K562 (cell line): ENCODE measurements at regions not wholly inside any gene's neighbourhood (a gene's known extent, or its start where the extent isn't known, plus 50 kb on each side); places are given as distances from the start of the nearest gene placed in this dataset.

ENCODE experiments used
- CHD4 ChIP-seq: fragments of 200-600 bp; sonication (generic); IDR thresholded peaks from 3 replicates; pipeline ENCODE4 v1.6.1; 2012; ENCODE audit warnings: low read depth, mild to moderate bottlenecking, mixed read lengths, low read length, inconsistent platforms; ENCODE audit not compliant: insufficient read depth, insufficient replicate concordance, poor library complexity, severe bottlenecking
- DDX20 ChIP-seq: fragments of 450-650 bp; IDR thresholded peaks from 2 replicates; pipeline ENCODE4 v1.6.1; 2016; ENCODE audit warnings: missing genetic modification characterization, low read depth, mild to moderate bottlenecking, missing compliant biosample characterization, moderate library complexity
- SAP30 ChIP-seq: fragments of 200-600 bp; sonication (generic); IDR thresholded peaks from 2 replicates; pipeline ENCODE4 v1.6.1; 2012; ENCODE audit warnings: borderline replicate concordance, low read depth, mild to moderate bottlenecking, moderate library complexity, low read length, control low read depth, inconsistent platforms; ENCODE audit not compliant: insufficient read depth, poor library complexity, severe bottlenecking
- SMARCA4 ChIP-seq: fragments of 450-650 bp; IDR thresholded peaks from 2 replicates; pipeline ENCODE4 v1.6.1; 2016
- SMARCB1 ChIP-seq: IDR thresholded peaks from 2 replicates; pipeline ENCODE4 v1.6.1; 2011; ENCODE audit warnings: improper control_type of control experiment, low read depth; ENCODE audit not compliant: insufficient read length
- YY1 ChIP-seq, 3 experiments: IDR thresholded peaks; 2 replicates each; pipeline ENCODE4 v1.6.1; 2011; ENCODE audit warnings: low read length in 2 of 3, mild to moderate bottlenecking in 2 of 3, moderate library complexity in 2 of 3, borderline replicate concordance in 1 of 3, control low read depth in 1 of 3, low read depth in 1 of 3; ENCODE audit not compliant: insufficient read depth in 3 of 3, insufficient replicate concordance in 2 of 3, control insufficient read depth in 1 of 3, insufficient read length in 1 of 3; ENCODE audit errors: extremely low read depth in 1 of 3
- ZNF232 ChIP-seq: sonication (generic); formaldehyde crosslinking; IDR thresholded peaks from 2 replicates; pipeline ENCODE4 v1.8.0; 2022; ENCODE audit warnings: mild to moderate bottlenecking, missing genetic modification reagents
- ZNF740 ChIP-seq, 3 experiments: fragments of 200-800 bp in 1 of 3; sonication (Bioruptor generic) in 1 of 3; sonication (generic) in 1 of 3; formaldehyde crosslinking in 1 of 3; IDR thresholded peaks; 2 replicates each; pipeline versions ENCODE4 v1.6.1 to v1.8.0; 2016 to 2022; ENCODE audit warnings: mild to moderate bottlenecking in 2 of 3, missing compliant biosample characterization in 2 of 3, missing genetic modification characterization in 2 of 3, missing genetic modification reagents in 1 of 3
- TF ChIP-seq, protein P1 (sequence below): fragments of 450-650 bp; conservative IDR thresholded peaks from 2 replicates; pipeline ENCODE4 v1.6.1; 2016; ENCODE audit warnings: missing genetic modification characterization, low read depth, mild to moderate bottlenecking, missing compliant biosample characterization, moderate library complexity
- TF ChIP-seq, protein P2 (sequence below): fragments of 450-650 bp; IDR thresholded peaks from 2 replicates; pipeline ENCODE4 v1.6.1; 2016; ENCODE audit warnings: mild to moderate bottlenecking, moderate library complexity

DNA sequence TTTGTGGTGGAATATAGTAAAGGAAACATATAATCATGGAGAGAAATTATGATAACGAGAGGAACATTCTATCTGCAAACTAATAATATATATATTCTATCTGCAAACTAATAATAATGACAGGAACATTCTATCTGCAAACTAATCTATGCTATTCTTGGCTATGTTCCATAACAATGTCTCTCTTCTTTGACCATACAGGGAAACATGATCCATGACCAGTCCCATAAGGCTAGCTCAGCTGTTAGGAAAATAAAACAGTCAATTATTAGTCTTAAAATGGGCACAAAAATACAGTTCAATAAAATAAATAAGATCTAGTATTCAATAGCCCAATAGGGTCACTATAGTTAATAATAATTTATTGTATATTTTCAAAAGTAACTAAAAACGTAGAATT is 707.8 kb upstream of the PCDH20 start (continued):
- TF ChIP-seq YY1 (IDR thresholded peaks at IDR 0.05; ENCODE audit: borderline replicate concordance in 1 of 3, control insufficient read depth in 1 of 3, extremely low read depth in 1 of 3, insufficient read depth in 3 of 3, insufficient read length in 1 of 3, insufficient replicate concordance in 2 of 3, low read depth in 1 of 3, low read length in 2 of 3) (no peak), SMARCA4 (no peak), ZNF740 (CRISPR knock-in tag; IDR thresholded peaks at IDR 0.05) (no peak), ZNF740 (tag; IDR thresholded peaks at IDR 0.05) (no peak), DDX20 (tag) (no peak), CHD4 (no peak), SAP30 (no peak), ZNF232 (no peak), SMARCB1 (no peak)
- TF ChIP-seq, protein P1, sequence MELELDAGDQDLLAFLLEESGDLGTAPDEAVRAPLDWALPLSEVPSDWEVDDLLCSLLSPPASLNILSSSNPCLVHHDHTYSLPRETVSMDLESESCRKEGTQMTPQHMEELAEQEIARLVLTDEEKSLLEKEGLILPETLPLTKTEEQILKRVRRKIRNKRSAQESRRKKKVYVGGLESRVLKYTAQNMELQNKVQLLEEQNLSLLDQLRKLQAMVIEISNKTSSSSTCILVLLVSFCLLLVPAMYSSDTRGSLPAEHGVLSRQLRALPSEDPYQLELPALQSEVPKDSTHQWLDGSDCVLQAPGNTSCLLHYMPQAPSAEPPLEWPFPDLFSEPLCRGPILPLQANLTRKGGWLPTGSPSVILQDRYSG, result no peak
- TF ChIP-seq, protein P2, sequence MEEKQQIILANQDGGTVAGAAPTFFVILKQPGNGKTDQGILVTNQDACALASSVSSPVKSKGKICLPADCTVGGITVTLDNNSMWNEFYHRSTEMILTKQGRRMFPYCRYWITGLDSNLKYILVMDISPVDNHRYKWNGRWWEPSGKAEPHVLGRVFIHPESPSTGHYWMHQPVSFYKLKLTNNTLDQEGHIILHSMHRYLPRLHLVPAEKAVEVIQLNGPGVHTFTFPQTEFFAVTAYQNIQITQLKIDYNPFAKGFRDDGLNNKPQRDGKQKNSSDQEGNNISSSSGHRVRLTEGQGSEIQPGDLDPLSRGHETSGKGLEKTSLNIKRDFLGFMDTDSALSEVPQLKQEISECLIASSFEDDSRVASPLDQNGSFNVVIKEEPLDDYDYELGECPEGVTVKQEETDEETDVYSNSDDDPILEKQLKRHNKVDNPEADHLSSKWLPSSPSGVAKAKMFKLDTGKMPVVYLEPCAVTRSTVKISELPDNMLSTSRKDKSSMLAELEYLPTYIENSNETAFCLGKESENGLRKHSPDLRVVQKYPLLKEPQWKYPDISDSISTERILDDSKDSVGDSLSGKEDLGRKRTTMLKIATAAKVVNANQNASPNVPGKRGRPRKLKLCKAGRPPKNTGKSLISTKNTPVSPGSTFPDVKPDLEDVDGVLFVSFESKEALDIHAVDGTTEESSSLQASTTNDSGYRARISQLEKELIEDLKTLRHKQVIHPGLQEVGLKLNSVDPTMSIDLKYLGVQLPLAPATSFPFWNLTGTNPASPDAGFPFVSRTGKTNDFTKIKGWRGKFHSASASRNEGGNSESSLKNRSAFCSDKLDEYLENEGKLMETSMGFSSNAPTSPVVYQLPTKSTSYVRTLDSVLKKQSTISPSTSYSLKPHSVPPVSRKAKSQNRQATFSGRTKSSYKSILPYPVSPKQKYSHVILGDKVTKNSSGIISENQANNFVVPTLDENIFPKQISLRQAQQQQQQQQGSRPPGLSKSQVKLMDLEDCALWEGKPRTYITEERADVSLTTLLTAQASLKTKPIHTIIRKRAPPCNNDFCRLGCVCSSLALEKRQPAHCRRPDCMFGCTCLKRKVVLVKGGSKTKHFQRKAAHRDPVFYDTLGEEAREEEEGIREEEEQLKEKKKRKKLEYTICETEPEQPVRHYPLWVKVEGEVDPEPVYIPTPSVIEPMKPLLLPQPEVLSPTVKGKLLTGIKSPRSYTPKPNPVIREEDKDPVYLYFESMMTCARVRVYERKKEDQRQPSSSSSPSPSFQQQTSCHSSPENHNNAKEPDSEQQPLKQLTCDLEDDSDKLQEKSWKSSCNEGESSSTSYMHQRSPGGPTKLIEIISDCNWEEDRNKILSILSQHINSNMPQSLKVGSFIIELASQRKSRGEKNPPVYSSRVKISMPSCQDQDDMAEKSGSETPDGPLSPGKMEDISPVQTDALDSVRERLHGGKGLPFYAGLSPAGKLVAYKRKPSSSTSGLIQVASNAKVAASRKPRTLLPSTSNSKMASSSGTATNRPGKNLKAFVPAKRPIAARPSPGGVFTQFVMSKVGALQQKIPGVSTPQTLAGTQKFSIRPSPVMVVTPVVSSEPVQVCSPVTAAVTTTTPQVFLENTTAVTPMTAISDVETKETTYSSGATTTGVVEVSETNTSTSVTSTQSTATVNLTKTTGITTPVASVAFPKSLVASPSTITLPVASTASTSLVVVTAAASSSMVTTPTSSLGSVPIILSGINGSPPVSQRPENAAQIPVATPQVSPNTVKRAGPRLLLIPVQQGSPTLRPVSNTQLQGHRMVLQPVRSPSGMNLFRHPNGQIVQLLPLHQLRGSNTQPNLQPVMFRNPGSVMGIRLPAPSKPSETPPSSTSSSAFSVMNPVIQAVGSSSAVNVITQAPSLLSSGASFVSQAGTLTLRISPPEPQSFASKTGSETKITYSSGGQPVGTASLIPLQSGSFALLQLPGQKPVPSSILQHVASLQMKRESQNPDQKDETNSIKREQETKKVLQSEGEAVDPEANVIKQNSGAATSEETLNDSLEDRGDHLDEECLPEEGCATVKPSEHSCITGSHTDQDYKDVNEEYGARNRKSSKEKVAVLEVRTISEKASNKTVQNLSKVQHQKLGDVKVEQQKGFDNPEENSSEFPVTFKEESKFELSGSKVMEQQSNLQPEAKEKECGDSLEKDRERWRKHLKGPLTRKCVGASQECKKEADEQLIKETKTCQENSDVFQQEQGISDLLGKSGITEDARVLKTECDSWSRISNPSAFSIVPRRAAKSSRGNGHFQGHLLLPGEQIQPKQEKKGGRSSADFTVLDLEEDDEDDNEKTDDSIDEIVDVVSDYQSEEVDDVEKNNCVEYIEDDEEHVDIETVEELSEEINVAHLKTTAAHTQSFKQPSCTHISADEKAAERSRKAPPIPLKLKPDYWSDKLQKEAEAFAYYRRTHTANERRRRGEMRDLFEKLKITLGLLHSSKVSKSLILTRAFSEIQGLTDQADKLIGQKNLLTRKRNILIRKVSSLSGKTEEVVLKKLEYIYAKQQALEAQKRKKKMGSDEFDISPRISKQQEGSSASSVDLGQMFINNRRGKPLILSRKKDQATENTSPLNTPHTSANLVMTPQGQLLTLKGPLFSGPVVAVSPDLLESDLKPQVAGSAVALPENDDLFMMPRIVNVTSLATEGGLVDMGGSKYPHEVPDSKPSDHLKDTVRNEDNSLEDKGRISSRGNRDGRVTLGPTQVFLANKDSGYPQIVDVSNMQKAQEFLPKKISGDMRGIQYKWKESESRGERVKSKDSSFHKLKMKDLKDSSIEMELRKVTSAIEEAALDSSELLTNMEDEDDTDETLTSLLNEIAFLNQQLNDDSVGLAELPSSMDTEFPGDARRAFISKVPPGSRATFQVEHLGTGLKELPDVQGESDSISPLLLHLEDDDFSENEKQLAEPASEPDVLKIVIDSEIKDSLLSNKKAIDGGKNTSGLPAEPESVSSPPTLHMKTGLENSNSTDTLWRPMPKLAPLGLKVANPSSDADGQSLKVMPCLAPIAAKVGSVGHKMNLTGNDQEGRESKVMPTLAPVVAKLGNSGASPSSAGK, result no peak
